Thyroid gland (tissue), 4 donors: ENCODE measurements at regions not wholly inside any gene's neighbourhood (a gene's known extent, or its start where the extent isn't known, plus 50 kb on each side); places are given as distances from the start of the nearest gene placed in this dataset.

Experiments
- CTCF ChIP-seq, 6 experiments: fragments of 200-600 bp in 3 of 6; fragments of 450-650 bp in 3 of 6; sonication (generic) in 3 of 6; IDR thresholded peaks; one replicate each; pipeline ENCODE4 v1.5.1; 2016 to 2019; ENCODE audit warnings: antibody characterized with exemption in 6 of 6, mild to moderate bottlenecking in 2 of 6, inconsistent platforms in 1 of 6, moderate library complexity in 1 of 6
- POLR2A ChIP-seq, 2 donors: fragments of 450-650 bp; IDR thresholded peaks; one replicate each; pipeline ENCODE4 v1.6.1; 2017; ENCODE audit warnings: antibody characterized with exemption in 2 of 2, mild to moderate bottlenecking in 2 of 2, moderate library complexity in 1 of 2

GRCh38 chr11:45513821-45514340, 151.5 kb downstream of the CHST1 start:
- TF ChIP-seq CTCF (IDR thresholded peaks at IDR 0.05): no peak
- TF ChIP-seq POLR2A (IDR thresholded peaks at IDR 0.05): no peak
